GM18517 (cell line): ENCODE measurements at regions not wholly inside any gene's neighbourhood (a gene's known extent, or its start where the extent isn't known, plus 50 kb on each side); places are given as distances from the start of the nearest gene placed in this dataset.

Source experiments
- ATAC-seq: cut with Tn5 transposase; IDR thresholded peaks from one replicate; pipeline ENCODE4 v1.9.1; 2021; ENCODE audit warnings: mild to moderate bottlenecking, moderate library complexity; ENCODE audit not compliant: unreplicated experiment

GRCh38 chr2:15763106-15763821, 171.6 kb downstream of the DDX1 start:
- ATAC-seq: no peak

GRCh38 chr2:15763822-15764682, 172.4 kb downstream of the DDX1 start:
- no peak for ATAC-seq

- ATAC-seq: no peak
Observed at GRCh38 chr2:15764683-15765011, 173.0 kb downstream of the DDX1 start.

GRCh38 chr2:15765211-15765610, 173.5 kb downstream of the DDX1 start:
- no peak for ATAC-seq

GRCh38 chr2:15765686-15766302, 174.1 kb downstream of the DDX1 start:
- no peak for ATAC-seq

GRCh38 chr2:15766303-15766861, 174.0 kb upstream of the MYCN start:
- ATAC-seq: no peak

- ATAC-seq: no peak
Observed at GRCh38 chr2:15766911-15767597, 173.3 kb upstream of the MYCN start.

- ATAC-seq: no peak
Observed at GRCh38 chr2:15767679-15768078, 172.7 kb upstream of the MYCN start.

GRCh38 chr2:15768142-15768541, 172.2 kb upstream of the MYCN start:
- no peak for ATAC-seq

GRCh38 chr2:15768615-15769014, 171.7 kb upstream of the MYCN start:
- no peak for ATAC-seq

- ATAC-seq: no peak
Observed at GRCh38 chr2:15769235-15769634, 171.1 kb upstream of the MYCN start.

GRCh38 chr2:15769676-15770547, 170.4 kb upstream of the MYCN start:
- no peak for ATAC-seq

- ATAC-seq: no peak
Observed at GRCh38 chr2:15770606-15771005, 169.7 kb upstream of the MYCN start.

- ATAC-seq: no peak
Observed at GRCh38 chr2:15771124-15771523, 169.2 kb upstream of the MYCN start.

- ATAC-seq: no peak
Observed at GRCh38 chr2:15772086-15772595, 168.2 kb upstream of the MYCN start.

- ATAC-seq: no peak
Observed at GRCh38 chr2:15772681-15773080, 167.7 kb upstream of the MYCN start.

GRCh38 chr2:15773204-15773603, 167.1 kb upstream of the MYCN start:
- ATAC-seq: no peak

- ATAC-seq: no peak
Observed at GRCh38 chr2:15773846-15774245, 166.5 kb upstream of the MYCN start.

- ATAC-seq: no peak
Observed at GRCh38 chr2:15775753-15776628, 164.4 kb upstream of the MYCN start.
